ENCODE measurements at regions not wholly inside any gene's neighbourhood (a gene's known extent, or its start where the extent isn't known, plus 50 kb on each side); places are given as distances from the start of the nearest gene placed in this dataset.

DNA sequence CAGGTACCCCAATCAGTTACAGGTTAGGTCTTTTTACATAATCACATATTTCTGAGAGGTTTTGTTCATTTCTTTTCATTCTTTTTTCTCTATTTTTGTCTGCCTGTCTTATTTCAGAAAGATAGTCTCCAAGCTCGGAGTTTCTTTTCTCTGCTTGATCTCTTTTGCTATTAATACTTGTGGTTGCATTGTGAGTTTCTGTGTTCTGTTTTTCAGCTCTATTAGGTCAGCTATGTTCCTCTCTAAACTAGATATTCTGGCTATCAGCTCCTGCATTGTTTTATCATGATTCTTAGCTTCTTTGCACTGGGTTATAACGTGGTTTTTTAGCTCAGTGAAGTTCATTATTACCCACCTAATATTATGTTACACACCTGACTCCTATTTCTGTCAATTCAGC, 914.1 kb downstream of the TRHDE start:
- TF ChIP-seq, protein P1, sequence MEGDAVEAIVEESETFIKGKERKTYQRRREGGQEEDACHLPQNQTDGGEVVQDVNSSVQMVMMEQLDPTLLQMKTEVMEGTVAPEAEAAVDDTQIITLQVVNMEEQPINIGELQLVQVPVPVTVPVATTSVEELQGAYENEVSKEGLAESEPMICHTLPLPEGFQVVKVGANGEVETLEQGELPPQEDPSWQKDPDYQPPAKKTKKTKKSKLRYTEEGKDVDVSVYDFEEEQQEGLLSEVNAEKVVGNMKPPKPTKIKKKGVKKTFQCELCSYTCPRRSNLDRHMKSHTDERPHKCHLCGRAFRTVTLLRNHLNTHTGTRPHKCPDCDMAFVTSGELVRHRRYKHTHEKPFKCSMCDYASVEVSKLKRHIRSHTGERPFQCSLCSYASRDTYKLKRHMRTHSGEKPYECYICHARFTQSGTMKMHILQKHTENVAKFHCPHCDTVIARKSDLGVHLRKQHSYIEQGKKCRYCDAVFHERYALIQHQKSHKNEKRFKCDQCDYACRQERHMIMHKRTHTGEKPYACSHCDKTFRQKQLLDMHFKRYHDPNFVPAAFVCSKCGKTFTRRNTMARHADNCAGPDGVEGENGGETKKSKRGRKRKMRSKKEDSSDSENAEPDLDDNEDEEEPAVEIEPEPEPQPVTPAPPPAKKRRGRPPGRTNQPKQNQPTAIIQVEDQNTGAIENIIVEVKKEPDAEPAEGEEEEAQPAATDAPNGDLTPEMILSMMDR (IDR thresholded peaks at IDR 0.05; ENCODE audit: low read depth, low read length), result no peak
- DNase-seq (ENCODE audit: extremely low read depth, low read depth), result no peak

DNA sequence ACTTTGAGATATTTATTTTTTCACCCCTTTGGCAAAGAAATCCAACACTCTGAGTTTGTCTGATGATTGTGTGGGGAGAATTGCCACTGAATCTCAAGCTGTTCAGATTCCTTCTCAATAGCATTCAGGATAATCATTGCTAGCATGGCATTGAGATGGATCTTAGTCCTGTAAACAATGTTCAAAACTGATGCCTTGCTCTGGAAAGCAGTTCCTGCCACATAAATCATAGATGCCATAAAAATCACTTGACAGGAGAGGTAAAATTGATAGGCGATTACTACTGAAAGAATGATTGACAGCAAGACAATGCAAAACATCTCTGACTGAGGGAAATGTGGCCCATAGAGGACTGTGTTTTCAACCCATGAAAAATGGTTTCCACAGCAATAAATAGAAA, 915.6 kb downstream of the TRHDE start:
- TF ChIP-seq, protein P1 (IDR thresholded peaks at IDR 0.05; ENCODE audit: low read depth, low read length), result no peak
- DNase-seq (ENCODE audit: extremely low read depth, low read depth), result no peak

DNA sequence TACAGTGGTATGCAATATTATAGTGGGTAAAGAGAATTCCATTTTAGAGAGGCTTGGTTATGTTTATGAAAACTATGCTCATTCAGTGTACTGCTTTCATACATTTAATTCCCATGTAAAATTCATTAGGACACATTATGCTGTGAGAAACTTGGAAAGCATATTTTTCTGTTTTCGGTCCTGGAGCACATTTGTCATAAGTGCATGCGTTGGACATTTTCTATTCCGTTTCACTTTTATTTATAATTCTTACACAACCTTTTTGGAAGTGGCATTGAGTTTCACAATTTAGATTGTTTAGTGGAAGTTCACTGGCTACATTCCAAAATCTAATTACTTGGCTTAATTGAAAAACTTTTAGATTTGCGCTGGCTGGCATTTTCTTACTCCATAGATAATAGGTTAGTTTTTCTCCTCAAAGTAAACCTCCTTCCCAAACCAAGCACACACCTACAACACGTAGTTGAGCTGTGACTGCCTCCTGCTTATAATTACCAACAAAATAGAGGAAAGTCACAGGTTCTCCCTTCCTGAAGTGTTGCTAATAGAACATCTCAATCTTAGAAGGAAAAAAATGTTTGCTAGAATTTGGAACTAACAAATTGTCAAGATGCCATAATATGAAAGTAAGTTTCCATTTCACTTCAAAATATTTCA, 938.5 kb downstream of the TRHDE start:
- DNase-seq (ENCODE audit: extremely low read depth, low read depth), result no peak
- TF ChIP-seq, protein P1 (IDR thresholded peaks at IDR 0.05; ENCODE audit: low read depth, low read length), result no peak

DNA sequence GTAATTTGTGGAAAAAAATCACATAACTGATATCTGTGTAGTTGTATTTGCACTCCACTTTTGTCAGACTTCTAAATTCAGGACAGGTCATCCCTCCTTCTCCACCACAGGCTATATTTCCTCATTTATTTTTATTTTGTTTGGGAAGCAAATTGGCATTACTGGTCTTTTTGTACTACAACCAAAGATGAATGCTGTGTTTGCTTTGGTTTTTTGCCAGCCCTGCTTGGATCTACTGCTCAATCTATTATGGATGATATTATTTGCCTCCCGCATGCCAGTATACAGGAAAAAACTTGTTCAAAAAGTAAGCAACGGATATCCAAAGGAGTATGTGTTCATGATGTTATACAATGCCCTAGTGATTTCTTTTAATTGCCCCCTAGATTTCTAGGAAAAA, 948.8 kb downstream of the TRHDE start:
- TF ChIP-seq, protein P1 (IDR thresholded peaks at IDR 0.05; ENCODE audit: low read depth, low read length), result no peak

DNA sequence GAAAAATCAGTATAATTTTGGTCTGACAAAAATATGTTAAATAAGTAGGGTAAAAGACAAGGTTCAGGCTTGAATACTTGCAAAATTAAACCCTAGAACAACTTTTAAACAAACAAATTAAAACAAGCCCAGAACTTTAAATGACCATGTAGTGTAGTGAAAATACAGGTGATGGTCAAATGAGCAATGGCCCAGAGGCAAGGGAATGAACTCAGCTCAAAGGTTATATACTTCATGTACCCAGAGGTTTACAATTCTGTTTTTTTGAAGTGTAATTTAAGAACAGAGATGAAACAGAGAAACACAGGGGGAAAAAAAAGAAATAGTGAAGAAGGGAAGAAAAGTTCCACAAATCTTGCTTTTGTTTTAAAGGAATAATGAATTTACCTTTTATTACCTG, 949.2 kb downstream of the TRHDE start:
- DNase-seq (ENCODE audit: extremely low read depth, low read depth), result no peak
- TF ChIP-seq, protein P1 (IDR thresholded peaks at IDR 0.05; ENCODE audit: low read depth, low read length), result no peak

More for the DNA sequence above, 948.8 kb downstream of the TRHDE start:
- no peak for DNase-seq (ENCODE audit: extremely low read depth, low read depth)

DNA sequence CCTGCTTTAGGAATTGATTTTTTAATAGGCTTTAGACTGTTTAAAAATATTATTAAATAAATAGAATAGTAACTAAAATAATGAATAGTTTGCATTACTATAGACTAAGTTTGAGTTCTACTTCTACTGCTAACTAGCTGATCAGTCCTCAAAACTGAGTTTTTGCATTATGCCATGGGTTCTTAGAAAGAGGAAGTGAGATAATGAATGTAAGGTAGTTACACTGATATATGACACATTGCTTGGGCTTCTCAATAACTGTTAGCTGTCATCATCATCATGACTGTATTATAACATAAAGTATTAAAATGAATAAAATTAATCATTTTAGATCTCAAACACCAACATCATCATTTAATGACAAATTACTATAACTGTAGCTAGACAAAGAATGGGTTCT, 949.7 kb downstream of the TRHDE start:
- TF ChIP-seq, protein P1 (IDR thresholded peaks at IDR 0.05; ENCODE audit: low read depth, low read length), result no peak
- DNase-seq (ENCODE audit: extremely low read depth, low read depth), result no peak

DNA sequence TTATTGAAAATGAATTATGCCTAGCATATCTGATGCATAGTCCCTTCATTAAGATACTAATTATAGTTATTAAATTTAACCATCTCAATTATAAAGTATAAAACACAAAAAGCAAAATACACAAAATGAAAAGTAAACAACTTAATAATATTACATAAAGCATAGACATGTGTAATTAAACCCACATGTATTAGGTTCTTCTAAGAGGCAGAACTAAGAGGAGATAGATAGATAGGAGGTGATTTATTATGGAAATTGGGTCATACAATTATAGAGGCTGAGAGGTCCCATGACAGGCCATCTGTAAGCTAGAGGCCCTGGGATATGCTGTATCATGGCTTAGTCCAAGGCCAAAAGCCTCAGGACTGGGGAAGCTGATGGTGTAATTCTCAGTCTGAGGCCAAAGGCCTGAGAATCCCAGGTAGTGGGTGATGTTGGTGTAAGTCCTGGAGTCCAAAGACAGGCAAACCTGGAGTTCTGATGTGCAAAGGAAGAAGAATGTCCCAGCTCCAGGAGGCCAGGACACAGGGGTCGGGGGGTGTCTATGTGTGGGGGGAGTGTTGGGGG, 953.3 kb downstream of the TRHDE start:
- no peak for DNase-seq (ENCODE audit: extremely low read depth, low read depth)
- TF ChIP-seq, protein P1 (IDR thresholded peaks at IDR 0.05; ENCODE audit: low read depth, low read length), result no peak

All from AG09319 (cell line).